Gastrocnemius medialis (tissue), 4 donors: ENCODE measurements at regions not wholly inside any gene's neighbourhood (a gene's known extent, or its start where the extent isn't known, plus 50 kb on each side); places are given as distances from the start of the nearest gene placed in this dataset.

ENCODE experiments used
- POLR2A ChIP-seq, 2 donors: fragments of 450-650 bp; IDR thresholded peaks; one replicate each; pipeline ENCODE4 v1.6.1; 2017; ENCODE audit warnings: antibody characterized with exemption in 2 of 2, mild to moderate bottlenecking in 2 of 2, moderate library complexity in 2 of 2
- TF ChIP-seq, protein P1 (sequence below), 5 experiments: fragments of 450-650 bp in 3 of 5; fragments of 200-600 bp in 2 of 5; sonication (generic) in 2 of 5; IDR thresholded peaks in 4 of 5; conservative IDR thresholded peaks in 1 of 5; 1 replicate in 4 of 5; 2 replicates in 1 of 5; pipeline ENCODE4 v1.5.1; 2016 to 2019; ENCODE audit warnings: antibody characterized with exemption in 5 of 5, mild to moderate bottlenecking in 3 of 5, moderate library complexity in 3 of 5

- TF ChIP-seq, protein P1, sequence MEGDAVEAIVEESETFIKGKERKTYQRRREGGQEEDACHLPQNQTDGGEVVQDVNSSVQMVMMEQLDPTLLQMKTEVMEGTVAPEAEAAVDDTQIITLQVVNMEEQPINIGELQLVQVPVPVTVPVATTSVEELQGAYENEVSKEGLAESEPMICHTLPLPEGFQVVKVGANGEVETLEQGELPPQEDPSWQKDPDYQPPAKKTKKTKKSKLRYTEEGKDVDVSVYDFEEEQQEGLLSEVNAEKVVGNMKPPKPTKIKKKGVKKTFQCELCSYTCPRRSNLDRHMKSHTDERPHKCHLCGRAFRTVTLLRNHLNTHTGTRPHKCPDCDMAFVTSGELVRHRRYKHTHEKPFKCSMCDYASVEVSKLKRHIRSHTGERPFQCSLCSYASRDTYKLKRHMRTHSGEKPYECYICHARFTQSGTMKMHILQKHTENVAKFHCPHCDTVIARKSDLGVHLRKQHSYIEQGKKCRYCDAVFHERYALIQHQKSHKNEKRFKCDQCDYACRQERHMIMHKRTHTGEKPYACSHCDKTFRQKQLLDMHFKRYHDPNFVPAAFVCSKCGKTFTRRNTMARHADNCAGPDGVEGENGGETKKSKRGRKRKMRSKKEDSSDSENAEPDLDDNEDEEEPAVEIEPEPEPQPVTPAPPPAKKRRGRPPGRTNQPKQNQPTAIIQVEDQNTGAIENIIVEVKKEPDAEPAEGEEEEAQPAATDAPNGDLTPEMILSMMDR (IDR thresholded peaks at IDR 0.05 in 4 of 5, conservative IDR thresholded peaks at IDR 0.05 in 1 of 5), result no peak
- TF ChIP-seq POLR2A (IDR thresholded peaks at IDR 0.05), result no peak
Measured at GRCh38 chr16:86432691-86433090, 77.6 kb upstream of the FOXF1 start.
